ENCODE measurements at regions not wholly inside any gene's neighbourhood (a gene's known extent, or its start where the extent isn't known, plus 50 kb on each side); places are given as distances from the start of the nearest gene placed in this dataset.

- DNase-seq (ENCODE audit: low read depth): no peak
These were observed 141.4 kb downstream of the IRS2 start for GRCh38 chr13:109644956-109645355.

GRCh38 chr13:109644069-109644750 is 142.2 kb downstream of the IRS2 start:
- no peak for DNase-seq (ENCODE audit: low read depth)

GRCh38 chr13:109642358-109642757 is 144.0 kb downstream of the IRS2 start:
- no peak for DNase-seq (ENCODE audit: low read depth)

- no peak for DNase-seq (ENCODE audit: low read depth)
These were observed 149.6 kb downstream of the IRS2 start for GRCh38 chr13:109636736-109637135.

- DNase-seq (ENCODE audit: low read depth): no peak
These were observed 155.3 kb downstream of the IRS2 start for GRCh38 chr13:109631069-109631468.

- no peak for DNase-seq (ENCODE audit: low read depth)
These were observed 156.1 kb downstream of the IRS2 start for GRCh38 chr13:109630271-109630670.

GRCh38 chr13:109629737-109630136 is 156.6 kb downstream of the IRS2 start:
- no peak for DNase-seq (ENCODE audit: low read depth)

GRCh38 chr13:109628251-109628699 is 158.1 kb downstream of the IRS2 start:
- DNase-seq (ENCODE audit: low read depth): no peak

GRCh38 chr13:109627649-109628048 is 158.7 kb downstream of the IRS2 start:
- no peak for DNase-seq (ENCODE audit: low read depth)

GRCh38 chr13:109626386-109627171 is 159.8 kb downstream of the IRS2 start:
- DNase-seq (ENCODE audit: low read depth): no peak

- DNase-seq (ENCODE audit: low read depth): no peak
These were observed 161.2 kb downstream of the IRS2 start for GRCh38 chr13:109625156-109625555.

GRCh38 chr13:109622006-109622405 is 164.4 kb downstream of the IRS2 start:
- no peak for DNase-seq (ENCODE audit: low read depth)

- DNase-seq (ENCODE audit: low read depth): no peak
These were observed 170.5 kb downstream of the IRS2 start for GRCh38 chr13:109615721-109616420.

- DNase-seq (ENCODE audit: low read depth): no peak
These were observed 174.3 kb downstream of the IRS2 start for GRCh38 chr13:109611912-109612691.

GRCh38 chr13:109610517-109610916 is 175.9 kb downstream of the IRS2 start:
- no peak for DNase-seq (ENCODE audit: low read depth)

GRCh38 chr13:109608503-109608902 is 177.9 kb downstream of the IRS2 start:
- DNase-seq (ENCODE audit: low read depth): no peak

- DNase-seq (ENCODE audit: low read depth): no peak
These were observed 178.3 kb downstream of the IRS2 start for GRCh38 chr13:109608059-109608458.

- DNase-seq (ENCODE audit: low read depth): no peak
These were observed 179.9 kb downstream of the IRS2 start for GRCh38 chr13:109606520-109606919.

GRCh38 chr13:109605846-109606245 is 180.5 kb downstream of the IRS2 start:
- DNase-seq (ENCODE audit: low read depth): no peak

GRCh38 chr13:109604894-109605293 is 181.5 kb downstream of the IRS2 start:
- no peak for DNase-seq (ENCODE audit: low read depth)

- no peak for DNase-seq (ENCODE audit: low read depth)
These were observed 184.0 kb downstream of the IRS2 start for GRCh38 chr13:109602356-109602755.
